Amygdala (tissue), 56 donors: ENCODE measurements at regions not wholly inside any gene's neighbourhood (a gene's known extent, or its start where the extent isn't known, plus 50 kb on each side); places are given as distances from the start of the nearest gene placed in this dataset.
"Not testable (repeated sequence)": the region's sequence is repeated elsewhere in the genome, so short reads cannot be mapped to it uniquely, and the experiment has no call there.

Experiments used
- DNase-seq, 56 donors: peaks; one replicate each; lab custom pipeline; 2025; lab: John Stamatoyannopoulos, UW

- DNase-seq = not testable (repeated sequence)
Measured at GRCh38 chr14:105721602-105721970, 195.2 kb downstream of the TMEM121 start.

DNA sequence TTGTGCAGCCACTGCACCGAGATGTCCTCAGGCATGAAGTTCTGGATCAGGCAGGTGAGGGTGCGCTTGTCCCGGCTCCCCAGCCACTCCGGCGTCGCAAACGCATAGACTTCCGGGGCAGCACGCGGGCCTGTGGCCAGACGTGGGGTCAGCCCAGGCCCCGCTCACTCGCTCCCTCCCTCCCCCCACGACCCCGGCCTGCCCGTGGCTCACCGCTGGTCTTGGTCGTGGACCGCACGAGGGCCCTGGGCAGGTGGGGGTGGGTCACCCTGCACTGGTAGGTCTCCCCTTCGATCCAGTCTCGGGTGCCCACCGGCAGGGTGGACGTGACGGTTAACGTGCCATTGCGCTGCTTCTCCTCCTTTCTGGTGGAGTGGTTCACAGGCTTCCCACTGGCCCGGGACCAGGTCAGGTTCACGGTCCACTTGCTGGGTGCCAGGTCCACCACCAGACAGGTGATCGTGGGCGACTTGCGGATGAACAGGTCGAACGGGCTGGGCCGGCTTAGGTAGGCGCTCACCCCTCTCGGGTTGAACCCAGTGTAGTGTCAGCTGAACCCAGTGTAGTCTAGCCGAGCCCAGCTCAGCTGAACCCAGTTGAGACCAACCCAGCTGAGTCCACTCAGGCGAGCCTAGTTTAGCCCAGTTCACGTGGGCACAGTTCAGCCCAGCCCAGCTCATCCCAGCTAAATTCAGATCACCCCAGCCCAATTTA lies 195.8 kb downstream of the TMEM121 start:
- DNase-seq = not testable (repeated sequence)

DNA sequence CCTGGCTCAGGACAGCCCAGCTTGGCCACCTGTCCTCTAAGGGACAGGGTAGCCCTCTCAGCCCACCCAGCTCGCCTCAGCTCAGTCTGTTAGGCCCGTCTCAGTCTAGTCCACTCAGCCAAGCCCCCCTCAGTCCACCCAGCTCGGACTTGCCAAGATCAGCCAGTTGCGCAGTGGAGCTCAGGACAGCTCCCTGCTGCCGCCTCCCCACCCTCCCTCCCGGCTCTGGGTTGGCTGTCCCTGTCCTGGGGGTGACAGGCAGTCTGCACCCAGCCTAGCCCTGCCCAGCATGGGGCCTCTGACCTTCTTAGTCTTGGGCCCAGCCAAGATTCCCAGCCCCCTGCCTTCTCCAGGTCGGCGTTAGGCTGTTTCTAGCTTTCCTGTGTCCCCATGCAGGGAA lies 196.9 kb downstream of the TMEM121 start:
- DNase-seq = not testable (repeated sequence)

GRCh38 chr14:105723776-105724175 lies 197.4 kb downstream of the TMEM121 start:
- not testable (repeated sequence) for DNase-seq

DNA sequence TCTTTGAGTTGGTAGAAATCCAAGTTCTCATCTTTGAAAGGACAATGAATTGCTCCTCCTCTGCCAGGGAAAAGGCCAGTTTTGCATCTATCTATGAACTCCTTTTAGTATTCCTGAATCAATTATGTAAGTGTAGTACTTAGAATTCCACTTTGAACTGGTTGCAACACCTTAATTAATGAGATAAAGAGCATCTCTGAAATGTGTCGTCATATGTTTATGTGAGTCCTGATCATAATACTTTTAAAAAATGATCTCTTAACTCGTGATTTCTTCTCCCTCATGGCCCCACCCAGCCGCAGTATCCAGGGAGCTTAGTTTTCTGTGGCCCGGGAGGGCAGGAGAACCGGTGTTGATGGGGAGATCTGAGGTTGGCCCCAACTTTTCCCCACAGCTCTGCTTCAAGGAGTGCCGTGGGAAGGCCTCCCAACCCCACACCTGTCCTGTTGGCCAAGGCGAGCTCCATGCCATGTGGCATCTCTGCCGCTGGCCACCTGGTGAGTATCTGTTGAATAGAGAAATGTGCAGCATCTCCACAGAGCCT lies 203.5 kb downstream of the TMEM121 start:
- DNase-seq = not testable (repeated sequence)

DNA sequence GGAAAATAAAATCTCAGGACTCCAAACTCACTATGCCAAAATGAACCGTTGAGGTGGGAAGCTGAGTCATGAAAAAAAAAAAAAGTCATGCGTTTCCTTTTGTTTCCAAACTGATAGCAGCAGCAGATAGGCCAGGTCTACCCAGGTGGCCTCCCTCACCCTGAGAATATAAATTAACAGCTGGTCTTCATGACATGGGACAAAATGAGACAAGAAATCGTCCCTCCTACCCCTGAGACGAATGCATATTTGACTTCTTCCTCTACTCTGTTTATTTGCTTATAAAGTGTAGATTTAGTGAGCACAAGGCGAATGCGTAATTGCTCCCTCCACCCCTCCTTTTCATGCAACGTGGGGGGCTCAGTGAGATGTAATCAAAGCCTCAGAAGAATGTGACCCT lies 204.3 kb downstream of the TMEM121 start:
- not testable (repeated sequence) for DNase-seq

- not testable (repeated sequence) for DNase-seq
Measured at GRCh38 chr14:105731221-105731985, 205.0 kb downstream of the TMEM121 start.

GRCh38 chr14:105733081-105734065 lies 207.0 kb downstream of the TMEM121 start:
- no peak for DNase-seq

DNA sequence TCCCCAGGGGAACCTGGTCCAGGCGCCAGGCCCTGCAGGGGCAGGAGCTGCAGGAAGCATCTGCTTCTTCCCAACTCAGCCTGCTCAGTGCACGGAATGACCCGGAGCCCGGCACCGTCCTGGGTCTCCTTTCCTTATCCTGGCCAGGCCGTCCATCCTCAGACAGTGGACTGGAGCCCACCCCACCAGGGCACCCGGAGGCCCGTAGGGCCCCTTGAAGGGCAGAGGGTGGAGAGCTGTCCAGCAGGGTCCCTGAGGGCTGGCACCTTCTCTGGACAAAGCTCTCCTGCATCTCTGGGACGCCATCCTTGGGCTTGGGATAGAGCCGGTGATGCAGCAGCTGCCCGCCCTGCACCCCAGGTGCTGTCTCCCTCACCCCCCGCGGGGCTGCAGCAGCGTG lies 207.9 kb downstream of the TMEM121 start:
- not testable (repeated sequence) for DNase-seq

DNA sequence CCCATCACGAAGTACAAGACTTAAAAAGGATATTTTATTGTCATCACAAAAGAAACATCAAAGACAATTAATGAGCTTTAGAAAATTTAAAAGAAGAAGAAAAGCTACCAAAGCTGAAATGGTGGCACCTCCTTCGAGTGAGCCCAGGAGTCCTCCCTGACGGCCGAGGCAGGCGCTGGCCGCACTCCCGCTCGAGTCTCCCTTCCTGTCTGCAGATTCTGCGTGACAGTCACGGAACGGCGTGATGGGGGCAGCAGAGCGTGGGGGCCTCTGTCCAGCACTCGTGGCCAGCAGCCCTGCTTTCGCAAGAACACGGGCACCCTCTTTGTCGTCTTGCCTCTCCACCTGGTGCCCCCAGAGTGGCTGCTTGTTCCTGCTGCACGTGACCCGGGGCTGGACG lies 209.9 kb downstream of the TMEM121 start:
- not testable (repeated sequence) for DNase-seq

DNA sequence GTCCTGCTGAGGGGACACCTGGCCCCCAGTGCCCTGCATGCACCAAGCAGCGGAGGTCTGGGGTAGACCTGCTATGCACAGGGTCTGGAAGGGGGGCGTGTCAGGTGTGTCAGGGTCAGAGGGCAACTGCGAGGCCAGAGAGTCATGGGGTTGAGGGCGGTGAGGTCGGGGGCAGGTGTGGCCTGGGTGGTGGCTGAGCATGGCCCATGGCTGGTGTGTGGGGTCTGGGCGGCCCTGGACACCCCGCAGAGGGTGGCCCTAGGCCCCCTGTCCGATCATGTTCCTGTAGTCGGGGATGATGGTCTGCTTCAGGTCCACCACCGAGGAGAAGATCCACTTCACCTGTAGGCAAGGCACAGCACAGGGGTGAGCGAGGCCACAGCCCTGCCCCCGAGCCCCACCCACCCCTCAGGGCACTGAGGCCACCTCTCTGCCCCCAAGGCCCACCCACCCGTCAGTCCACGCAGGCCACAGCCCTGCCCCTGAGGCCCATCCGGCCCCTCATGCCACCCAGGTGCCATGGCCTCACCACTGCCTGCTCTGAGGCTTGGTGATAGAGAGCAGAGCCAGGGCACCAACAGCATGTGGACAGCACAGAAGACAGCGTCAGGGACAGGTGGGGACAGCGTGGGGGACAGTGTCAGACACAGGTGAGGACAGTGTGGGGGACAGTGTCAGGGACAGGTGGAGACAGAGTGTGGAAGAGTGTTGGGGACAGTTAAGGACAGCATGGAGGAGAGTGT lies 211.3 kb downstream of the TMEM121 start:
- DNase-seq = no peak

DNA sequence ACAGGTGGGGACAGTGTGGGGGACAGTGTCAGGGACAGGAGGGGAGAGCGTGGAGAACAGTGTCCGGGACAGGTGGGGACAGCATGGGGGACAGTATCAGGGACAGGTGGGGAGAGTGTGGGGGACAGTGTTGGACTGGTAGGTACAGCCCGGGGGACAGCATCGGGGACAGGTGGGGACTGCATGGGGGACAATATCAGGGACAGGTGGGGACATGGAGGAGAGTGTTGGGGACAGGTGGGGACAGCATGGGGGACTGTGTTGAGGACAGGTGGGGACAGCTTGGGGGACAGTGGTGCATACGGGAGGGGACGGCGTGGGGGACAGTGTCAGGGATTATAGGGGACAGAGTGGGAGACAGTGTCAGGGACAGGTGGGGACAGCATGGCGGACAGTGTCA lies 212.3 kb downstream of the TMEM121 start:
- no peak for DNase-seq

DNA sequence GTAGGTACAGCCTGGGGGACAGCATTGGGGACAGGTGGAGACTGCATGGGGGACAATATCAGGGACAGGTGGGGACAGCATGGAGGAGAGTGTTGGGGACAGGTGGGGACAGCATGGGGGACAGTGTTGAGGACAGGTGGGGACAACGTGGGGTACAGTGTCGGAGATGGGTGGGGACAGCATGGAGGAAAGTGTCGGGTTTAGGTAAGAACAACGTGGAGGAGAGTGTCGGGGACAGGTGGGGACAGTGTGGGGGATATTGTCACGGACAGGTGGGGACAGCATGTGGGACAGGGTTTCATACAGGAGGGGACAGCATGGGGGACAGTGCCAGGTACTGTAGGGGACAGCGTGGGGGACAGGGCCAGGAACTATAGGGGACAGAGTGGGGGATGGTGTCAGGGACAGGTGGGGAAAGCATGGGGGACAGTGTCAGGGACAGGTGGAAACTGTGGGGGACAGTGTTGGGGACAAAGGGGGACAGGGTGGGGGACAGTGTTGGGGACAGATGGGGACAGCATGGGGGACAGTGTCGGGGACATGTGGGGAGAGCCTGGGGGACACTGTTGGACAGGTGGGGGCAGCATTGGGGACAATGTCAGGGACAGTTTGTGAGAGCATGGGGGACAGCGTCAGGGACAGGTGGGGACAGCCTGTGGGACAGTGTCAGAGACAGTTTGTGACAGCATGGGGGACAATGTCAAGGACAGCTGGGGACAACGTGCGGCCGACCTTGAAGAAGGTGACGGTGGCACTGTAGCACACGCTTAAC lies 213.1 kb downstream of the TMEM121 start:
- no peak for DNase-seq

- not testable (repeated sequence) for DNase-seq
Measured at GRCh38 chr14:105740272-105740671, 213.9 kb downstream of the TMEM121 start.

- not testable (repeated sequence) for DNase-seq
Measured at GRCh38 chr14:105740961-105741360, 214.6 kb downstream of the TMEM121 start.

GRCh38 chr14:105741707-105742530 lies 215.5 kb downstream of the TMEM121 start:
- not testable (repeated sequence) for DNase-seq

GRCh38 chr14:105742531-105742848 lies 216.1 kb downstream of the TMEM121 start:
- no peak for DNase-seq
